Heart left ventricle (tissue), 16 donors: ENCODE measurements at regions not wholly inside any gene's neighbourhood (a gene's known extent, or its start where the extent isn't known, plus 50 kb on each side); places are given as distances from the start of the nearest gene placed in this dataset.

Experiments used
- ATAC-seq, 4 donors: fragments of 200-7000 bp; cut with Tn5 transposase; one replicate each; pipeline ENCODE4 v1.9.1; 2020 to 2022; ENCODE audit warnings: moderate library complexity in 4 of 4, mild to moderate bottlenecking in 3 of 4, moderate number of reproducible peaks in 1 of 4
- DNase-seq, 5 donors: peaks; one replicate each; pipeline ENCODE4 v3.0.0-alpha.2; 2020
- H3K27ac ChIP-seq, 12 donors: fragments of 200-600 bp; sonication (generic) in 4 of 12; one replicate each; pipeline versions ENCODE4 v1.5.0 to v1.8.0; 2016 to 2022; ENCODE audit warnings: mild to moderate bottlenecking in 2 of 12
- H3K27me3 ChIP-seq, 9 donors: fragments of 200-600 bp; sonication (generic) in 2 of 9; one replicate each; pipeline versions ENCODE4 v1.5.1 to v1.8.0; 2016 to 2022; ENCODE audit warnings: mild to moderate bottlenecking in 3 of 9
- H3K36me3 ChIP-seq, 9 donors: fragments of 200-600 bp; sonication (generic) in 2 of 9; one replicate each; pipeline versions ENCODE4 v1.5.0 to v1.8.0; 2018 to 2022; ENCODE audit warnings: mild to moderate bottlenecking in 2 of 9
- H3K4me1 ChIP-seq, 12 donors: fragments of 200-600 bp; sonication (generic) in 4 of 12; one replicate each; pipeline versions ENCODE4 v1.5.0 to v1.8.0; 2016 to 2022; ENCODE audit warnings: mild to moderate bottlenecking in 3 of 12
- H3K4me3 ChIP-seq, 12 donors: fragments of 200-600 bp; sonication (generic) in 4 of 12; one replicate each; pipeline versions ENCODE4 v1.5.0 to v1.8.0; 2017 to 2022; ENCODE audit warnings: mild to moderate bottlenecking in 9 of 12, moderate library complexity in 4 of 12
- H3K9me3 ChIP-seq, 12 donors: fragments of 200-600 bp; sonication (generic) in 4 of 12; one replicate each; pipeline versions ENCODE4 v1.5.0 to v1.8.0; 2016 to 2022; ENCODE audit warnings: mild to moderate bottlenecking in 1 of 12
- CTCF ChIP-seq, 12 donors: fragments of 200-600 bp; sonication (generic) in 4 of 12; IDR thresholded peaks; one replicate each; pipeline versions ENCODE4 v1.5.0 to v1.8.0; 2018 to 2022; ENCODE audit warnings: antibody characterized with exemption in 12 of 12, mild to moderate bottlenecking in 5 of 12
- POLR2A ChIP-seq, 2 donors: fragments of 450-650 bp; IDR thresholded peaks; one replicate each; pipeline ENCODE4 v1.6.1; 2017; ENCODE audit warnings: antibody characterized with exemption in 2 of 2, mild to moderate bottlenecking in 2 of 2, moderate library complexity in 2 of 2
- WGBS, 4 donors: extraction: QIAGEN DNeasy Blood & Tissue Kit in 2 of 4; methylation state at CpG; one replicate each; pipeline versions ENCODE4 v1.1.5 to v1.1.7; 2013 to 2018; 5-methylcytosine and 5-hydroxymethylcytosine counted together
- intact Hi-C, 10 donors: fragments of 100-400 bp; cut with DNase I; formaldehyde crosslinking; loops; one replicate each; pipeline versions ENCODE4 v1.11.1 to v1.14.2; 2022
- donor health status: ischemic (EF 13 %, LVEDD 7.1; RV severe dilation, severe dysfunction).
- donor health status: healthy with polysubstance abuse.
- donor health status: DM: no; HTN: yes; CAD: no.
- donor health status: DM: no; HTN: no; CAD: no.
- donor health status: ischemic (EF 25% LVEDD 6.9; RV normal size, moderate dysfunction).
- donor health status: ischemic (EF 25% LVEDD 5.7; RV mildly dilated, moderate dysfunction).
- donor health status: healthy.
- donor health status: DM: yes; HTN: yes; CAD: no.
- donor health status: ischemic (EF 35%, LVEDD 5.7; RV mildly dilated, moderate dysfunction).
- donor health status: nonischemic (EF 11% LVEDD 7.7; RV severe dilation, severe dysfunction).
- donor health status: DM: yes; HTN: yes; CAD: no.
- donor health status: PGD.
- donor health status: ischemic (EF 29% LVEDD 5.4; RV normal size, mild dysfunction).
- donor health status: nonischemic (EF 23%, LVEDD 6.1; RV moderate dilation, normal function).

DNA sequence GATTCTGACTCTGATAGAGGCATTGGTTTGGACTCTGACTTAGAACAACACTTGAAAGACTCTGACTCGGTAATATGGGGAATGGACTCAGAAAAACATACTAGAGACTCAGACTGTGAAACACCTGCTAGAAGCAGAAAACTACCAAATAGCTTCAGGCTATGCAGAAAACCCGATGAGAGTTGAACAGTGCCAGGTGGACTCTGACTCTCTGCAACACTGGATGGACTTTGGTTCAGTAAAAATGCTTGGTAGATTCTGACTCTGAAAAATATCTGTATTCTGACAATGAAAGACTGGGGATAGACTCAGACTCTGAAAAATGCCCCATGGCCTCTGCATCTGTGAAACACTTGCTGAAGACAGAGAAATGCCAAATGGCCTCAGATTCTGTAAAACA lies 215.1 kb upstream of the HDX start:
- DNase-seq = no peak
- Histone ChIP-seq H3K27ac (no peak overlapping the region), H3K36me3 (no peaks in the 10 kb centered on the region), H3K9me3 (no peaks in the 10 kb centered on the region), H3K4me3 (no peak overlapping the region), H3K4me1 (no peaks in the 10 kb centered on the region), H3K27me3 (peaks cover 0 to 4% (median 0%) of the 10 kb centered on the region in 9 donors)
- no peak for ATAC-seq
- intact Hi-C loops = loop anchor here in 1 of 10 donors (5.0 kb wide), 1 partner anchor 480 kb away; no protein-coding TSS in a partner anchor
- WGBS, 4 donors = 59 to 84% (median 73%) methylated on average over 2 of the region's 2 CpGs
- TF ChIP-seq CTCF (IDR thresholded peaks at IDR 0.05) (no peak), POLR2A (IDR thresholded peaks at IDR 0.05) (no peak)

DNA sequence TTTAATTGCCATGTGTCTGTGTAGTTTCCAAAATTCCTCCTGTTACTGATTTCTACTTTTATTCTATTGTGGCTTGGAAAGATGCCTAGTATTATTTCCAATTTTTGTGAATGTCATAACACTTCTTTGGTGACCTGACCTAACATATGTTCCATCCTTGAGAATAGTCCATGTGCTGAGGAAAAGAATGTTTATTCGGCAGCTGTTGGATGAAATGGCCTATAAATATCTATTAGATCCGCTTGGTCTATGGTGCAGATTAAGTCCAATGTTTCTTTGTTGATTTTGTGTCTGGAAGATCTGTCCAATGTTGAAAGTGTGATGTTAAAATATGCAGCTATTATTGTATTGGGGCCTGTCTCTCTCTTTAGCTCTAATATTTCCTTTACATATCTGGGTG lies 219.2 kb upstream of the HDX start:
- Histone ChIP-seq H3K9me3 (no peaks in the 10 kb centered on the region), H3K4me3 (no peak overlapping the region), H3K27ac (no peak overlapping the region), H3K36me3 (no peaks in the 10 kb centered on the region), H3K27me3 (peaks cover 0 to 3% (median 0%) of the 10 kb centered on the region in 9 donors), H3K4me1 (no peaks in the 10 kb centered on the region)
- intact Hi-C loops = no loop called here
- DNase-seq (no peak), ATAC-seq (no peak)
- 73 to 86% (median 81%) methylated on average over 2 of the region's 2 CpGs for WGBS, 4 donors
- TF ChIP-seq POLR2A (IDR thresholded peaks at IDR 0.05) (no peak), CTCF (IDR thresholded peaks at IDR 0.05) (no peak)

DNA sequence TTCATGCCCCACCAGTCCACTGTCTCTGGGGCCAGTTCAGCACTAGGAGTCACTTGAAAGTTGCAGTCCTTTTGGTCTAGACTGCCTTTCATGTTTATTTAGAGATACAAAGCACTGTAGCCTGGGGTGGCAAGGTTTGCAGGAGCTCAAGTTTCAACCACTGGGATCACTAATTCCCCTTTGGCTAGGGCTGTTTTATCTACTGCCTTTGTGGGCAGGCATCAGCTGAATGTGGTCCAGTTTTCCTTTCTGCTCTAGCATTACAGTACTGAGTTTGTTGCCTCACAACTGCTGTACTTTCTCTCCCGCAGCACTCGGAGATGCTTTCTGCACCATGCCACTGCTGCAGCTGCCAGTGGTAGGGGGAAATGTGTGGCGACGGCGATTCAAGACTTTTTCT lies 222.3 kb upstream of the HDX start:
- H3K27ac ChIP-seq = no peak overlapping the region
- no peaks in the 10 kb centered on the region for H3K36me3 ChIP-seq
- ATAC-seq (no peak), DNase-seq (no peak)
- TF ChIP-seq POLR2A (IDR thresholded peaks at IDR 0.05) = no peak
- no peak for TF ChIP-seq CTCF (IDR thresholded peaks at IDR 0.05)
- peaks cover 0 to 6% (median 0%) of the 10 kb centered on the region in 9 donors for H3K27me3 ChIP-seq
- WGBS, 4 donors = 60 to 81% (median 76%) methylated on average over 5 of the region's 5 CpGs
- intact Hi-C loops = no loop called here
- H3K4me1 ChIP-seq = no peaks in the 10 kb centered on the region
- H3K4me3 ChIP-seq = no peak overlapping the region
- H3K9me3 ChIP-seq = no peaks in the 10 kb centered on the region

- DNase-seq (no peak), ATAC-seq (no peak)
- Histone ChIP-seq H3K27ac (no peak overlapping the region), H3K36me3 (no peaks in the 10 kb centered on the region), H3K27me3 (peaks cover 0 to 6% (median 0%) of the 10 kb centered on the region in 9 donors), H3K9me3 (no peaks in the 10 kb centered on the region), H3K4me3 (no peak overlapping the region), H3K4me1 (no peaks in the 10 kb centered on the region)
- intact Hi-C loops = loop anchor here in 9 of 10 donors (1.0 to 5.0 kb wide), 3 partner anchors 178 to 323 kb away; no protein-coding TSS in a partner anchor
- TF ChIP-seq POLR2A (IDR thresholded peaks at IDR 0.05) = no peak
- TF ChIP-seq CTCF (IDR thresholded peaks at IDR 0.05) = no peak
- 43 to 59% (median 49%) methylated on average over 4 of the region's 4 CpGs for WGBS, 4 donors
Measured at GRCh38 chrX:84729408-84729807, 227.2 kb upstream of the HDX start.
